IMR-90 (cell line): ENCODE measurements at regions not wholly inside any gene's neighbourhood (a gene's known extent, or its start where the extent isn't known, plus 50 kb on each side); places are given as distances from the start of the nearest gene placed in this dataset.

ENCODE experiments used
- ATAC-seq: fragments of 200-7000 bp; cut with Tn5 transposase; 2 replicates; pipeline ENCODE4 v1.9.1; 2020; ENCODE audit warnings: low read depth, mild to moderate bottlenecking, moderate library complexity
- BruUV-seq: library from RNA; stranded (reverse); fragments of 400-500 nt; replicated peaks from 2 replicates; lab custom pipeline; 2021; lab: Mats Ljungman, UMichigan
- CTCF ChIA-PET: fragments of 300-600 bp; formaldehyde crosslinking; extraction: SDS; loops from one replicate; lab custom pipeline; 2021; ENCODE audit warnings: antibody characterized with exemption; lab: Yijun Ruan, JAX
- POLR2A ChIA-PET: fragments of 300-600 bp; sonication (Branson Sonifier 250); formaldehyde crosslinking; loops from one replicate; lab custom pipeline; 2022; ENCODE audit warnings: antibody characterized with exemption; ENCODE audit not compliant: unreplicated experiment; lab: Charles Lee
- DNase-seq: peaks from one replicate; pipeline ENCODE4 v3.0.0; 2013
- H2AFZ ChIP-seq: replicated peaks from 2 replicates; pipeline ENCODE3; 2013; ENCODE audit warnings: low read length, mild to moderate bottlenecking; ENCODE audit not compliant: poor library complexity
- H2AK5ac ChIP-seq: 2 replicates; pipeline ENCODE4 v1.6.1; 2013; ENCODE audit warnings: low read depth, low read length, inconsistent platforms
- H2AK9ac ChIP-seq: replicated peaks from 2 replicates; pipeline ENCODE3; 2013; ENCODE audit warnings: mild to moderate bottlenecking, low read depth, low read length, moderate library complexity; ENCODE audit not compliant: poor library complexity
- H2BK120ac ChIP-seq: 2 replicates; pipeline ENCODE4 v1.6.1; 2013; ENCODE audit warnings: low read depth, low read length, inconsistent platforms
- H2BK15ac ChIP-seq: 3 replicates; pipeline ENCODE4 v1.6.1; 2013; ENCODE audit warnings: low read depth, low read length, inconsistent platforms
- H2BK20ac ChIP-seq: 2 replicates; pipeline ENCODE4 v1.6.1; 2013; ENCODE audit warnings: low read depth, mild to moderate bottlenecking, inconsistent platforms, low read length, moderate library complexity
- H2BK5ac ChIP-seq: 2 replicates; pipeline ENCODE4 v1.6.1; 2013; ENCODE audit warnings: mild to moderate bottlenecking, low read depth, low read length, inconsistent platforms; ENCODE audit not compliant: poor library complexity, severe bottlenecking
- H3K14ac ChIP-seq: replicated peaks from 2 replicates; pipeline ENCODE4 v1.6.1; 2013; ENCODE audit warnings: low read depth, low read length, inconsistent platforms
- H3K18ac ChIP-seq: 2 replicates; pipeline ENCODE4 v1.6.1; 2013; ENCODE audit warnings: low read depth, low read length, control low read depth
- H3K23ac ChIP-seq: 2 replicates; pipeline ENCODE4 v1.6.1; 2013; ENCODE audit warnings: low read depth, low read length, inconsistent platforms
- H3K27ac ChIP-seq: 2 replicates; pipeline ENCODE4 v1.5.1; 2013; ENCODE audit warnings: mild to moderate bottlenecking, control low read depth, low read length; ENCODE audit not compliant: insufficient read depth
- H3K27me3 ChIP-seq: 2 replicates; pipeline ENCODE4 v1.6.1; 2013; ENCODE audit warnings: low read length; ENCODE audit not compliant: control insufficient read depth, insufficient read depth
- H3K36me3 ChIP-seq: 2 replicates; pipeline ENCODE4 v1.6.1; 2013; ENCODE audit warnings: low read length, mixed read lengths; ENCODE audit not compliant: control insufficient read depth, insufficient read depth
- H3K4ac ChIP-seq: 2 replicates; pipeline ENCODE4 v1.6.1; 2013; ENCODE audit warnings: low read depth, low read length, inconsistent platforms
- H3K4me1 ChIP-seq: 2 replicates; pipeline ENCODE4 v1.6.1; 2013; ENCODE audit warnings: low read length, mixed read lengths; ENCODE audit not compliant: control insufficient read depth, insufficient read depth
- H3K4me2 ChIP-seq: 2 replicates; pipeline ENCODE4 v1.6.1; 2013; ENCODE audit warnings: low read depth, mild to moderate bottlenecking, control low read depth, low read length, moderate library complexity
- H3K4me3 ChIP-seq: 2 replicates; pipeline ENCODE4 v1.5.1; 2013; ENCODE audit warnings: low read depth, mild to moderate bottlenecking, control low read depth, low read length, moderate library complexity; ENCODE audit not compliant: insufficient read depth
- H3K56ac ChIP-seq: 2 replicates; pipeline ENCODE4 v1.6.1; 2013; ENCODE audit warnings: low read length, inconsistent platforms; ENCODE audit not compliant: insufficient read depth; ENCODE audit errors: extremely low read depth
- H3K79me1 ChIP-seq, 2 experiments: 2 replicates each; pipeline ENCODE4 v1.6.1; 2013; ENCODE audit warnings: low read length in 2 of 2, inconsistent platforms in 1 of 2, low read depth in 1 of 2
- H3K9ac ChIP-seq: 2 replicates; pipeline ENCODE4 v1.6.1; 2013; ENCODE audit warnings: low read depth, low read length, control low read depth
- H3K9me1 ChIP-seq: 2 replicates; pipeline ENCODE4 v1.6.1; 2013; ENCODE audit warnings: low read length, inconsistent platforms; ENCODE audit not compliant: insufficient read depth
- H3K9me3 ChIP-seq: 2 replicates; pipeline ENCODE4 v1.6.1; 2013; ENCODE audit warnings: low read length; ENCODE audit not compliant: control insufficient read depth, insufficient read depth
- H4K20me1 ChIP-seq: 2 replicates; pipeline ENCODE4 v1.6.1; 2013; ENCODE audit warnings: low read length, inconsistent platforms; ENCODE audit not compliant: insufficient read depth
- H4K5ac ChIP-seq: 2 replicates; pipeline ENCODE4 v1.6.1; 2013; ENCODE audit warnings: mild to moderate bottlenecking, low read depth, low read length, control low read depth
- H4K8ac ChIP-seq, 2 experiments: 2 replicates each; pipeline ENCODE4 v1.6.1; 2013; ENCODE audit warnings: low read depth in 2 of 2, low read length in 2 of 2, control low read depth in 1 of 2, inconsistent platforms in 1 of 2
- H4K91ac ChIP-seq: 2 replicates; pipeline ENCODE4 v1.6.1; 2013; ENCODE audit warnings: low read depth, low read length, inconsistent platforms; ENCODE audit not compliant: insufficient read depth
- BHLHE40 ChIP-seq: fragments of 150-350 bp; IDR thresholded peaks from 2 replicates; pipeline ENCODE4 v1.6.1; 2016; ENCODE audit warnings: mild to moderate bottlenecking, low read depth, low read length
- CEBPB ChIP-seq: IDR thresholded peaks from 2 replicates; pipeline ENCODE4 v1.6.1; 2012; ENCODE audit warnings: low read depth, low read length, improper control_type of control experiment
- CHD1 ChIP-seq: IDR thresholded peaks from 2 replicates; pipeline ENCODE4 v1.6.1; 2012; ENCODE audit warnings: low read depth, low read length, improper control_type of control experiment
- CTCF ChIP-seq: conservative IDR thresholded peaks from 2 replicates; pipeline ENCODE4 v1.5.1; 2012; ENCODE audit warnings: mild to moderate bottlenecking, low read depth, low read length, improper control_type of control experiment
- ELK1 ChIP-seq: fragments of 150-350 bp; IDR thresholded peaks from 2 replicates; pipeline ENCODE4 v1.6.1; 2016; ENCODE audit warnings: low read depth, mild to moderate bottlenecking, low read length, moderate library complexity, borderline replicate concordance
- FOS ChIP-seq: fragments of 150-350 bp; IDR thresholded peaks from 2 replicates; pipeline ENCODE4 v1.6.1; 2016; ENCODE audit warnings: low read depth, low read length
- MAFK ChIP-seq: IDR thresholded peaks from 2 replicates; pipeline ENCODE4 v1.6.1; 2012; ENCODE audit warnings: low read depth, low read length, improper control_type of control experiment
- MAZ ChIP-seq: IDR thresholded peaks from 2 replicates; pipeline ENCODE4 v1.6.1; 2012; ENCODE audit warnings: low read depth, mild to moderate bottlenecking, low read length, improper control_type of control experiment, moderate library complexity, borderline replicate concordance
- MXI1 ChIP-seq: IDR thresholded peaks from 2 replicates; pipeline ENCODE4 v1.6.1; 2012; ENCODE audit warnings: low read depth, mild to moderate bottlenecking, low read length, moderate library complexity, borderline replicate concordance
- NFE2L2 ChIP-seq: fragments of 150-350 bp; IDR thresholded peaks from 2 replicates; pipeline ENCODE4 v1.6.1; 2016; ENCODE audit warnings: low read depth, mild to moderate bottlenecking, low read length
- POLR2A ChIP-seq: IDR thresholded peaks from 2 replicates; pipeline ENCODE4 v1.6.1; 2012; ENCODE audit warnings: mild to moderate bottlenecking, low read depth, low read length
- RAD21 ChIP-seq: IDR thresholded peaks from 2 replicates; pipeline ENCODE4 v1.6.1; 2012; ENCODE audit warnings: low read length, improper control_type of control experiment
- RCOR1 ChIP-seq: IDR thresholded peaks from 2 replicates; pipeline ENCODE4 v1.6.1; 2012; ENCODE audit warnings: mild to moderate bottlenecking, low read length, improper control_type of control experiment; ENCODE audit not compliant: insufficient replicate concordance
- RFX5 ChIP-seq: IDR thresholded peaks from 2 replicates; pipeline ENCODE4 v1.8.0; 2012; ENCODE audit warnings: low read depth, mild to moderate bottlenecking, low read length, moderate library complexity
- SMC3 ChIP-seq: fragments of 150-350 bp; IDR thresholded peaks from 2 replicates; pipeline ENCODE4 v1.6.1; 2016; ENCODE audit warnings: low read depth, mild to moderate bottlenecking, antibody characterized with exemption, low read length, moderate library complexity
- USF2 ChIP-seq: fragments of 150-350 bp; IDR thresholded peaks from 2 replicates; pipeline ENCODE4 v1.6.1; 2017; ENCODE audit warnings: mild to moderate bottlenecking, antibody characterized with exemption, low read length, low read depth
- WGBS, 2 experiments: methylation state at CpG; one replicate each; pipeline versions ENCODE4 v1.1.5 to v1.1.7; 2013; ENCODE audit warnings: missing lambda C conversion rate in 2 of 2; ENCODE audit not compliant: insufficient read length in 1 of 2; ENCODE audit errors: extremely low coverage in 2 of 2; 5-methylcytosine and 5-hydroxymethylcytosine counted together
- dilution Hi-C: fragments of 300-500 bp; cut with HindIII; formaldehyde crosslinking; loops from one replicate; pipeline ENCODE4 v1.14.3; 2018; ENCODE audit warnings: low sequenced_read_pairs; ENCODE audit not compliant: unreplicated experiment
- in situ Hi-C: fragments of 300-500 bp; cut with MboI; formaldehyde crosslinking; loops from 3 replicates; pipeline ENCODE4 v1.14.3; 2019; ENCODE audit warnings: low sequenced_read_pairs, inconsistent platforms, mixed read lengths
- intact Hi-C: fragments of 100-400 bp; cut with micrococcal nuclease; formaldehyde crosslinking; loops from 2 replicates; pipeline ENCODE4 v1.10.0; 2022

- DNase-seq (no peak), ATAC-seq (no peak)
- H2BK5ac ChIP-seq: no peak overlapping the region
- H3K9ac ChIP-seq: no peak overlapping the region
- no peaks in the 10 kb centered on the region for H4K20me1 ChIP-seq
- ChIA-PET POLR2A (no interaction called here), CTCF (no interaction called here)
- BruUV-seq: no TSS peak
- H2BK120ac ChIP-seq: no peak overlapping the region
- no peak overlapping the region for H3K4me3 ChIP-seq
- H3K4me2 ChIP-seq: no peak overlapping the region
- intact Hi-C loops (no loop called here), in situ Hi-C loops (no loop called here), dilution Hi-C loops (no loop called here)
- H2BK20ac ChIP-seq: no peak overlapping the region
- H3K18ac ChIP-seq: no peak overlapping the region
- no peak overlapping the region for H4K91ac ChIP-seq
- no peak overlapping the region for H4K5ac ChIP-seq
- H3K56ac ChIP-seq: no peak overlapping the region
- WGBS, 2 experiments: no CpG with 5 or more reads among the region's 10 CpGs
- no peak overlapping the region for H3K23ac ChIP-seq
- H2AK9ac ChIP-seq: no peak overlapping the region
- H3K14ac ChIP-seq: no peak overlapping the region
- no peak overlapping the region for H2BK15ac ChIP-seq
- H3K36me3 ChIP-seq: no peaks in the 10 kb centered on the region
- H2AK5ac ChIP-seq: no peak overlapping the region
- TF ChIP-seq SMC3: no peak
- no peak for TF ChIP-seq NFE2L2
- TF ChIP-seq ELK1: no peak
- TF ChIP-seq POLR2A: no peak
- TF ChIP-seq BHLHE40: no peak
- TF ChIP-seq CTCF: no peak
- no peak for TF ChIP-seq USF2
- TF ChIP-seq RCOR1: no peak
- TF ChIP-seq CHD1: no peak
- TF ChIP-seq MXI1: no peak
- TF ChIP-seq FOS: no peak
- TF ChIP-seq MAZ: no peak
- TF ChIP-seq RAD21: no peak
- no peak for TF ChIP-seq RFX5
- TF ChIP-seq CEBPB: no peak
- no peak for TF ChIP-seq MAFK
- H3K79me1 ChIP-seq: no peaks in the 10 kb centered on the region
- no peak overlapping the region for H2AFZ ChIP-seq
- H3K9me1 ChIP-seq: no peaks in the 10 kb centered on the region
- peaks cover 15% of the 10 kb centered on the region; the same call in 1 of the 2 replicates for H3K9me3 ChIP-seq
- H3K4ac ChIP-seq: no peak overlapping the region
- no peak overlapping the region for H3K27ac ChIP-seq
- no peak overlapping the region for H4K8ac ChIP-seq
- H3K27me3 ChIP-seq: no peaks in the 10 kb centered on the region
- no peaks in the 10 kb centered on the region for H3K4me1 ChIP-seq
These were observed 621.0 kb upstream of the ADAMTS16 start for GRCh38 chr5:4518903-4519672.
